ENCODE measurements at regions not wholly inside any gene's neighbourhood (a gene's known extent, or its start where the extent isn't known, plus 50 kb on each side); places are given as distances from the start of the nearest gene placed in this dataset.

DNA sequence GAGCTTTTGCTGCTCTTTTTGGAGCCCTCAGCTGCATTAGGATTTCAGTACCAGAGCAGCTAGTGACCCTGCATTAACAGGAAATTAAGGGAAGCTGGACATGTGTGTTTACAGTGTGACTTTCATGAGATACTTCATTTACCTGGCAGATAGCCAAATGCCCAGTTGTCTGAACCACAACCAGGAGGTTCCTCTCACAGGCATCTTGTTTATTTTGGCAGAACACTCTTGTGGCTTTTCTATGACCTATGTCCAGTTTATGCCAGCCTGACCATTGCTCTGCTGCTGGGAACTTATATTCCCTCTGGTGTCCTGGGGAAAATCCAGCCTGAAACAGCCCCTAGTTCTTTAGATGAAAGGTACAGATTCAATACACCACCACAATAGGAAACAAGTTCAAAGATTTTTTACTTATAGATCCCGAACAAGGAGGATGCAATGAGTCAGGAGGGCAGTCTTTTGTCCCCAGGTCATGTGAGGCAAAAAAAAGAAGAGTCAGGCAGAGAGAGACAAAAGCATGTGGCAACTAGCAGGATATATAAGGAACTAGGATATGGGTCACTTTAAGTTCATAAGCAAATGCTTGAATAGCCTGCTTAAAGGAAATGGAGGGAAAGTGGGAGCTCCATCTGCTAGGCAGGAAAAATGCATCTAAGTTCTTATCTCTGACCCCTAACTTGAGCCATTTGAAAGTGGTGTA is 379.3 kb downstream of the INSC start:
- H3K4me2 ChIP-seq (ENCODE audit: insufficient read depth, low read length) = no peak overlapping the region
- no peak overlapping the region for H3K27ac ChIP-seq (ENCODE audit: low read length)
- H3K79me2 ChIP-seq (ENCODE audit: insufficient read depth, low read length) = no peaks in the 10 kb centered on the region
- DNase-seq (no peak), ATAC-seq (ENCODE audit: insufficient read depth, low read depth) (no peak)
- no peak overlapping the region for H3K9ac ChIP-seq (ENCODE audit: low read depth, low read length)
- H3K36me3 ChIP-seq (ENCODE audit: insufficient read depth, low read length) = no peaks in the 10 kb centered on the region
- no peaks in the 10 kb centered on the region for H4K20me1 ChIP-seq (ENCODE audit: insufficient read depth, low read length)
- H3K4me3 ChIP-seq (ENCODE audit: low read depth in 1 of 2, low read length in 2 of 2) = no peak overlapping the region
- H3K9me3 ChIP-seq (ENCODE audit: insufficient read depth, low read length, severe bottlenecking) = no peaks in the 10 kb centered on the region
- TF ChIP-seq EZH2 (IDR thresholded peaks at IDR 0.05; ENCODE audit: borderline replicate concordance, low read depth, low read length, severe bottlenecking) = no peak
- TF ChIP-seq, protein P1, sequence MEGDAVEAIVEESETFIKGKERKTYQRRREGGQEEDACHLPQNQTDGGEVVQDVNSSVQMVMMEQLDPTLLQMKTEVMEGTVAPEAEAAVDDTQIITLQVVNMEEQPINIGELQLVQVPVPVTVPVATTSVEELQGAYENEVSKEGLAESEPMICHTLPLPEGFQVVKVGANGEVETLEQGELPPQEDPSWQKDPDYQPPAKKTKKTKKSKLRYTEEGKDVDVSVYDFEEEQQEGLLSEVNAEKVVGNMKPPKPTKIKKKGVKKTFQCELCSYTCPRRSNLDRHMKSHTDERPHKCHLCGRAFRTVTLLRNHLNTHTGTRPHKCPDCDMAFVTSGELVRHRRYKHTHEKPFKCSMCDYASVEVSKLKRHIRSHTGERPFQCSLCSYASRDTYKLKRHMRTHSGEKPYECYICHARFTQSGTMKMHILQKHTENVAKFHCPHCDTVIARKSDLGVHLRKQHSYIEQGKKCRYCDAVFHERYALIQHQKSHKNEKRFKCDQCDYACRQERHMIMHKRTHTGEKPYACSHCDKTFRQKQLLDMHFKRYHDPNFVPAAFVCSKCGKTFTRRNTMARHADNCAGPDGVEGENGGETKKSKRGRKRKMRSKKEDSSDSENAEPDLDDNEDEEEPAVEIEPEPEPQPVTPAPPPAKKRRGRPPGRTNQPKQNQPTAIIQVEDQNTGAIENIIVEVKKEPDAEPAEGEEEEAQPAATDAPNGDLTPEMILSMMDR (IDR thresholded peaks at IDR 0.05; ENCODE audit: borderline replicate concordance, extremely low read depth, low read length, poor library complexity, severe bottlenecking) = no peak
- no peaks in the 10 kb centered on the region for H3K4me1 ChIP-seq (ENCODE audit: insufficient read depth, low read length)
- peaks cover 3% of the 10 kb centered on the region for H3K27me3 ChIP-seq (ENCODE audit: insufficient read depth, low read length, poor library complexity)
- no peak overlapping the region for H2AFZ ChIP-seq (ENCODE audit: low read depth, low read length)

DNA sequence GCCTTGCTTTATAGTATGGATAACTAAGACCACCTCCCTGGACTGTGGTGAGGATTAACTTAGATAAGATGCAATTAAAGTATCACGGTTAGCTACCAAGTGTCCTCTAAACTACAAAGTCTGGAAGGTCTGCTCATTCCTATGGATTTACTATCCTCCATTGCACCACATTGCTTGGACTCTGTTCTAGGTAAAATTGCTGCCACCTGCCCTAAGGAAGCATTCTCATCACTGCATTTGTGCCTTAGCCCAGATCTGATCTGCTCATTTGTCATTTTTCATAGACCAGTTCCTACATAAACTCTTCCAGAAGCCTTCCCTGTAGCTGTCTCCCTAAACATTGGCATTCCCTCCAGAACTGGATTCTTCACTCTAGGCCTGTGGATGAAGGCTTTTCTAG is 380.0 kb downstream of the INSC start:
- Histone ChIP-seq H3K79me2 (ENCODE audit: insufficient read depth, low read length) (no peaks in the 10 kb centered on the region), H3K9me3 (ENCODE audit: insufficient read depth, low read length, severe bottlenecking) (no peaks in the 10 kb centered on the region), H3K27me3 (ENCODE audit: insufficient read depth, low read length, poor library complexity) (peaks cover 3% of the 10 kb centered on the region), H3K4me1 (ENCODE audit: insufficient read depth, low read length) (no peaks in the 10 kb centered on the region), H3K36me3 (ENCODE audit: insufficient read depth, low read length) (no peaks in the 10 kb centered on the region), H3K4me2 (ENCODE audit: insufficient read depth, low read length) (no peak overlapping the region), H3K27ac (ENCODE audit: low read length) (no peak overlapping the region), H3K4me3 (ENCODE audit: low read depth in 1 of 2, low read length in 2 of 2) (no peak overlapping the region), H3K9ac (ENCODE audit: low read depth, low read length) (no peak overlapping the region), H4K20me1 (ENCODE audit: insufficient read depth, low read length) (no peaks in the 10 kb centered on the region), H2AFZ (ENCODE audit: low read depth, low read length) (no peak overlapping the region)
- TF ChIP-seq EZH2 (IDR thresholded peaks at IDR 0.05; ENCODE audit: borderline replicate concordance, low read depth, low read length, severe bottlenecking) = no peak
- TF ChIP-seq, protein P1 (IDR thresholded peaks at IDR 0.05; ENCODE audit: borderline replicate concordance, extremely low read depth, low read length, poor library complexity, severe bottlenecking) = no peak
- ATAC-seq (ENCODE audit: insufficient read depth, low read depth) (no peak), DNase-seq (no peak)

DNA sequence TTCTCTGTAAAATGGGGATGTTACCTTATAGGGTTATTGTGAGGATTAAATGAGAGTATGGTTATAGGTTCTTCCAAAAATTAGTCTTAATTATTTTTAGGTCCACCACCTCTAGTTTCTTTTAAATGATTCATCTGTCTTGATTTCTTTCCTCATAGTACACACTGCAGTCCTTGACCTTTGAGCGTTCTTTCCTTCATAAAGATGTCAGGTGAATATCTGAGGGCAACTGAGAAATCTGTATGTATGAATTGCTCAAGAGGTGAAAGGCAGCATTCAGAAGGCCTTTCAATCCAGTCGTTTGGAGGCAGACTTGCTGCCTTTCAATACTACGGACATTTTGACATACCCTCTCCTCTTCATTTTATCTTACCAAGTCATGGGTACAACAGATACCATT is 380.7 kb downstream of the INSC start:
- no peaks in the 10 kb centered on the region for H3K9me3 ChIP-seq (ENCODE audit: insufficient read depth, low read length, severe bottlenecking)

More for the DNA sequence above, 380.7 kb downstream of the INSC start:
- H3K27ac ChIP-seq (ENCODE audit: low read length) = no peak overlapping the region
- H3K9ac ChIP-seq (ENCODE audit: low read depth, low read length) = no peak overlapping the region
- no peak for ATAC-seq (ENCODE audit: insufficient read depth, low read depth)
- no peak overlapping the region for H2AFZ ChIP-seq (ENCODE audit: low read depth, low read length)
- peaks cover 3% of the 10 kb centered on the region for H3K27me3 ChIP-seq (ENCODE audit: insufficient read depth, low read length, poor library complexity)
- no peak overlapping the region for H3K4me3 ChIP-seq (ENCODE audit: low read depth in 1 of 2, low read length in 2 of 2)
- no peaks in the 10 kb centered on the region for H3K4me1 ChIP-seq (ENCODE audit: insufficient read depth, low read length)
- no peaks in the 10 kb centered on the region for H4K20me1 ChIP-seq (ENCODE audit: insufficient read depth, low read length)
- no peak overlapping the region for H3K4me2 ChIP-seq (ENCODE audit: insufficient read depth, low read length)
- TF ChIP-seq, protein P1 (IDR thresholded peaks at IDR 0.05; ENCODE audit: borderline replicate concordance, extremely low read depth, low read length, poor library complexity, severe bottlenecking) = no peak
- TF ChIP-seq EZH2 (IDR thresholded peaks at IDR 0.05; ENCODE audit: borderline replicate concordance, low read depth, low read length, severe bottlenecking) = no peak
- no peak for DNase-seq
- H3K36me3 ChIP-seq (ENCODE audit: insufficient read depth, low read length) = no peaks in the 10 kb centered on the region
- no peaks in the 10 kb centered on the region for H3K79me2 ChIP-seq (ENCODE audit: insufficient read depth, low read length)
